GM23338 (cell line): ENCODE measurements at regions not wholly inside any gene's neighbourhood (a gene's known extent, or its start where the extent isn't known, plus 50 kb on each side); places are given as distances from the start of the nearest gene placed in this dataset.

Experiments
- CREB1 ChIP-seq: fragments of 250-450 bp; sonication (Bioruptor Pico); IDR thresholded peaks from 2 replicates; pipeline ENCODE4 v1.5.0; 2020; ENCODE audit warnings: low read depth, mild to moderate bottlenecking, moderate library complexity
- EZH2 ChIP-seq: fragments of 200-600 bp; sonication (generic); IDR thresholded peaks from one replicate; pipeline ENCODE4 v1.8.0; 2017; ENCODE audit warnings: antibody characterized with exemption, mild to moderate bottlenecking, low read depth; ENCODE audit not compliant: unreplicated experiment
- EZH2phosphoT487 ChIP-seq: fragments of 200-600 bp; sonication (generic); IDR thresholded peaks from one replicate; pipeline ENCODE4 v1.8.1; 2018; ENCODE audit warnings: antibody characterized with exemption; ENCODE audit not compliant: unreplicated experiment
- JUNB ChIP-seq: IDR thresholded peaks from one replicate; pipeline ENCODE4 v1.6.1; 2016; ENCODE audit warnings: antibody characterized with exemption; ENCODE audit not compliant: unreplicated experiment
- NANOG ChIP-seq: IDR thresholded peaks from 2 replicates; pipeline ENCODE4 v1.6.1; 2016; ENCODE audit warnings: antibody characterized with exemption, borderline replicate concordance
- POLR2AphosphoS5 ChIP-seq: IDR thresholded peaks from 2 replicates; pipeline ENCODE4 v1.6.1; 2016; ENCODE audit warnings: antibody characterized with exemption, low read depth
- STAT1 ChIP-seq: IDR thresholded peaks from one replicate; pipeline ENCODE4 v1.6.1; 2016; ENCODE audit warnings: antibody characterized with exemption; ENCODE audit not compliant: unreplicated experiment
- ZNF331 ChIP-seq: fragments of 250-450 bp; sonication (Bioruptor Pico); IDR thresholded peaks from 2 replicates; pipeline ENCODE4 v1.5.0; 2020; ENCODE audit warnings: low read depth, mild to moderate bottlenecking, moderate library complexity
- TF ChIP-seq, protein P1 (sequence below), 2 experiments: fragments of 200-600 bp in 1 of 2; sonication (generic) in 1 of 2; conservative IDR thresholded peaks; 2 replicates each; pipeline versions ENCODE4 v1.5.1 to v1.6.1; 2016 to 2017; ENCODE audit warnings: antibody characterized with exemption in 2 of 2, low read depth in 2 of 2, mild to moderate bottlenecking in 2 of 2, moderate library complexity in 1 of 2
- TF ChIP-seq, protein P2 (sequence below): IDR thresholded peaks from one replicate; pipeline ENCODE4 v1.6.1; 2018; ENCODE audit warnings: antibody characterized with exemption; ENCODE audit not compliant: unreplicated experiment
- TF ChIP-seq, protein P3 (sequence below): fragments of 250-450 bp; sonication (Bioruptor Pico); IDR thresholded peaks from 2 replicates; pipeline ENCODE4 v1.5.0; 2020; ENCODE audit warnings: mild to moderate bottlenecking, moderate library complexity
- TF ChIP-seq, protein P4 (sequence below): IDR thresholded peaks from 2 replicates; pipeline ENCODE4 v1.6.1; 2016; ENCODE audit warnings: antibody characterized with exemption

DNA sequence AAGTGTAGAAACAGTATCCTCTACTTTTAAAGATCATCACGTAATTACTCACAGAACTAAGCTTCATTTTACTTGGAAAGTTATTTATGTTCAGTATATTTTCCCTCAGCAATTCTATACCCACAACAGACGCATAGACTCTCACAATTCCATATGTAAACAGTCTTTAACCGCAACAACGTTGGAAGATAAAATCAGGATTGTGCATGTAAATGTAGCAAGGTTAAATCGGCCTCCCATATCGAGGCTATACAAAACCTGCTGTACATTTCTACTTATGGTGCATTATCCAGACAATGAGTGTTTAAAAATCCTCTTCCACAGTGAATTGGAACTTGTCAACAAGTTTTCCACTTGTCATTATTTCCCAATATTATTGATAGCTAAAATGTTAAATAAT is 581.1 kb downstream of the SLC16A7 start:
- TF ChIP-seq, protein P1, sequence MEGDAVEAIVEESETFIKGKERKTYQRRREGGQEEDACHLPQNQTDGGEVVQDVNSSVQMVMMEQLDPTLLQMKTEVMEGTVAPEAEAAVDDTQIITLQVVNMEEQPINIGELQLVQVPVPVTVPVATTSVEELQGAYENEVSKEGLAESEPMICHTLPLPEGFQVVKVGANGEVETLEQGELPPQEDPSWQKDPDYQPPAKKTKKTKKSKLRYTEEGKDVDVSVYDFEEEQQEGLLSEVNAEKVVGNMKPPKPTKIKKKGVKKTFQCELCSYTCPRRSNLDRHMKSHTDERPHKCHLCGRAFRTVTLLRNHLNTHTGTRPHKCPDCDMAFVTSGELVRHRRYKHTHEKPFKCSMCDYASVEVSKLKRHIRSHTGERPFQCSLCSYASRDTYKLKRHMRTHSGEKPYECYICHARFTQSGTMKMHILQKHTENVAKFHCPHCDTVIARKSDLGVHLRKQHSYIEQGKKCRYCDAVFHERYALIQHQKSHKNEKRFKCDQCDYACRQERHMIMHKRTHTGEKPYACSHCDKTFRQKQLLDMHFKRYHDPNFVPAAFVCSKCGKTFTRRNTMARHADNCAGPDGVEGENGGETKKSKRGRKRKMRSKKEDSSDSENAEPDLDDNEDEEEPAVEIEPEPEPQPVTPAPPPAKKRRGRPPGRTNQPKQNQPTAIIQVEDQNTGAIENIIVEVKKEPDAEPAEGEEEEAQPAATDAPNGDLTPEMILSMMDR (conservative IDR thresholded peaks at IDR 0.05; ENCODE audit: low read depth in 2 of 2): no peak
- TF ChIP-seq, protein P2, sequence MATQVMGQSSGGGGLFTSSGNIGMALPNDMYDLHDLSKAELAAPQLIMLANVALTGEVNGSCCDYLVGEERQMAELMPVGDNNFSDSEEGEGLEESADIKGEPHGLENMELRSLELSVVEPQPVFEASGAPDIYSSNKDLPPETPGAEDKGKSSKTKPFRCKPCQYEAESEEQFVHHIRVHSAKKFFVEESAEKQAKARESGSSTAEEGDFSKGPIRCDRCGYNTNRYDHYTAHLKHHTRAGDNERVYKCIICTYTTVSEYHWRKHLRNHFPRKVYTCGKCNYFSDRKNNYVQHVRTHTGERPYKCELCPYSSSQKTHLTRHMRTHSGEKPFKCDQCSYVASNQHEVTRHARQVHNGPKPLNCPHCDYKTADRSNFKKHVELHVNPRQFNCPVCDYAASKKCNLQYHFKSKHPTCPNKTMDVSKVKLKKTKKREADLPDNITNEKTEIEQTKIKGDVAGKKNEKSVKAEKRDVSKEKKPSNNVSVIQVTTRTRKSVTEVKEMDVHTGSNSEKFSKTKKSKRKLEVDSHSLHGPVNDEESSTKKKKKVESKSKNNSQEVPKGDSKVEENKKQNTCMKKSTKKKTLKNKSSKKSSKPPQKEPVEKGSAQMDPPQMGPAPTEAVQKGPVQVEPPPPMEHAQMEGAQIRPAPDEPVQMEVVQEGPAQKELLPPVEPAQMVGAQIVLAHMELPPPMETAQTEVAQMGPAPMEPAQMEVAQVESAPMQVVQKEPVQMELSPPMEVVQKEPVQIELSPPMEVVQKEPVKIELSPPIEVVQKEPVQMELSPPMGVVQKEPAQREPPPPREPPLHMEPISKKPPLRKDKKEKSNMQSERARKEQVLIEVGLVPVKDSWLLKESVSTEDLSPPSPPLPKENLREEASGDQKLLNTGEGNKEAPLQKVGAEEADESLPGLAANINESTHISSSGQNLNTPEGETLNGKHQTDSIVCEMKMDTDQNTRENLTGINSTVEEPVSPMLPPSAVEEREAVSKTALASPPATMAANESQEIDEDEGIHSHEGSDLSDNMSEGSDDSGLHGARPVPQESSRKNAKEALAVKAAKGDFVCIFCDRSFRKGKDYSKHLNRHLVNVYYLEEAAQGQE: no peak
- TF ChIP-seq EZH2: no peak
- TF ChIP-seq EZH2phosphoT487: no peak
- no peak for TF ChIP-seq POLR2AphosphoS5
- TF ChIP-seq, protein P3, sequence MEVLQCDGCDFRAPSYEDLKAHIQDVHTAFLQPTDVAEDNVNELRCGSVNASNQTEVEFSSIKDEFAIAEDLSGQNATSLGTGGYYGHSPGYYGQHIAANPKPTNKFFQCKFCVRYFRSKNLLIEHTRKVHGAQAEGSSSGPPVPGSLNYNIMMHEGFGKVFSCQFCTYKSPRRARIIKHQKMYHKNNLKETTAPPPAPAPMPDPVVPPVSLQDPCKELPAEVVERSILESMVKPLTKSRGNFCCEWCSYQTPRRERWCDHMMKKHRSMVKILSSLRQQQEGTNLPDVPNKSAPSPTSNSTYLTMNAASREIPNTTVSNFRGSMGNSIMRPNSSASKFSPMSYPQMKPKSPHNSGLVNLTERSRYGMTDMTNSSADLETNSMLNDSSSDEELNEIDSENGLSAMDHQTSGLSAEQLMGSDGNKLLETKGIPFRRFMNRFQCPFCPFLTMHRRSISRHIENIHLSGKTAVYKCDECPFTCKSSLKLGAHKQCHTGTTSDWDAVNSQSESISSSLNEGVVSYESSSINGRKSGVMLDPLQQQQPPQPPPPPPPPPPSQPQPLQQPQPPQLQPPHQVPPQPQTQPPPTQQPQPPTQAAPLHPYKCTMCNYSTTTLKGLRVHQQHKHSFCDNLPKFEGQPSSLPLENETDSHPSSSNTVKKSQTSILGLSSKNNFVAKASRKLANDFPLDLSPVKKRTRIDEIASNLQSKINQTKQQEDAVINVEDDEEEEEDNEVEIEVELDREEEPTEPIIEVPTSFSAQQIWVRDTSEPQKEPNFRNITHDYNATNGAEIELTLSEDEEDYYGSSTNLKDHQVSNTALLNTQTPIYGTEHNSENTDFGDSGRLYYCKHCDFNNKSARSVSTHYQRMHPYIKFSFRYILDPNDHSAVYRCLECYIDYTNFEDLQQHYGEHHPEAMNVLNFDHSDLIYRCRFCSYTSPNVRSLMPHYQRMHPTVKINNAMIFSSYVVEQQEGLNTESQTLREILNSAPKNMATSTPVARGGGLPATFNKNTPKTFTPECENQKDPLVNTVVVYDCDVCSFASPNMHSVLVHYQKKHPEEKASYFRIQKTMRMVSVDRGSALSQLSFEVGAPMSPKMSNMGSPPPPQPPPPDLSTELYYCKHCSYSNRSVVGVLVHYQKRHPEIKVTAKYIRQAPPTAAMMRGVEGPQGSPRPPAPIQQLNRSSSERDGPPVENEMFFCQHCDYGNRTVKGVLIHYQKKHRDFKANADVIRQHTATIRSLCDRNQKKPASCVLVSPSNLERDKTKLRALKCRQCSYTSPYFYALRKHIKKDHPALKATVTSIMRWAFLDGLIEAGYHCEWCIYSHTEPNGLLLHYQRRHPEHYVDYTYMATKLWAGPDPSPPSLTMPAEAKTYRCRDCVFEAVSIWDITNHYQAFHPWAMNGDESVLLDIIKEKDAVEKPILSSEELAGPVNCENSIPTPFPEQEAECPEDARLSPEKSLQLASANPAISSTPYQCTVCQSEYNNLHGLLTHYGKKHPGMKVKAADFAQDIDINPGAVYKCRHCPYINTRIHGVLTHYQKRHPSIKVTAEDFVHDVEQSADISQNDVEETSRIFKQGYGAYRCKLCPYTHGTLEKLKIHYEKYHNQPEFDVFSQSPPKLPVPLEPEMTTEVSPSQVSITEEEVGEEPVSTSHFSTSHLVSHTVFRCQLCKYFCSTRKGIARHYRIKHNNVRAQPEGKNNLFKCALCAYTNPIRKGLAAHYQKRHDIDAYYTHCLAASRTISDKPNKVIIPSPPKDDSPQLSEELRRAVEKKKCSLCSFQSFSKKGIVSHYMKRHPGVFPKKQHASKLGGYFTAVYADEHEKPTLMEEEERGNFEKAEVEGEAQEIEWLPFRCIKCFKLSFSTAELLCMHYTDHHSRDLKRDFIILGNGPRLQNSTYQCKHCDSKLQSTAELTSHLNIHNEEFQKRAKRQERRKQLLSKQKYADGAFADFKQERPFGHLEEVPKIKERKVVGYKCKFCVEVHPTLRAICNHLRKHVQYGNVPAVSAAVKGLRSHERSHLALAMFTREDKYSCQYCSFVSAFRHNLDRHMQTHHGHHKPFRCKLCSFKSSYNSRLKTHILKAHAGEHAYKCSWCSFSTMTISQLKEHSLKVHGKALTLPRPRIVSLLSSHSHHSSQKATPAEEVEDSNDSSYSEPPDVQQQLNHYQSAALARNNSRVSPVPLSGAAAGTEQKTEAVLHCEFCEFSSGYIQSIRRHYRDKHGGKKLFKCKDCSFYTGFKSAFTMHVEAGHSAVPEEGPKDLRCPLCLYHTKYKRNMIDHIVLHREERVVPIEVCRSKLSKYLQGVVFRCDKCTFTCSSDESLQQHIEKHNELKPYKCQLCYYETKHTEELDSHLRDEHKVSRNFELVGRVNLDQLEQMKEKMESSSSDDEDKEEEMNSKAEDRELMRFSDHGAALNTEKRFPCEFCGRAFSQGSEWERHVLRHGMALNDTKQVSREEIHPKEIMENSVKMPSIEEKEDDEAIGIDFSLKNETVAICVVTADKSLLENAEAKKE (CRISPR knock-in tag): no peak
- no peak for TF ChIP-seq CREB1
- no peak for TF ChIP-seq NANOG
- TF ChIP-seq JUNB: no peak
- no peak for TF ChIP-seq ZNF331 (CRISPR knock-in tag)
- TF ChIP-seq, protein P4, sequence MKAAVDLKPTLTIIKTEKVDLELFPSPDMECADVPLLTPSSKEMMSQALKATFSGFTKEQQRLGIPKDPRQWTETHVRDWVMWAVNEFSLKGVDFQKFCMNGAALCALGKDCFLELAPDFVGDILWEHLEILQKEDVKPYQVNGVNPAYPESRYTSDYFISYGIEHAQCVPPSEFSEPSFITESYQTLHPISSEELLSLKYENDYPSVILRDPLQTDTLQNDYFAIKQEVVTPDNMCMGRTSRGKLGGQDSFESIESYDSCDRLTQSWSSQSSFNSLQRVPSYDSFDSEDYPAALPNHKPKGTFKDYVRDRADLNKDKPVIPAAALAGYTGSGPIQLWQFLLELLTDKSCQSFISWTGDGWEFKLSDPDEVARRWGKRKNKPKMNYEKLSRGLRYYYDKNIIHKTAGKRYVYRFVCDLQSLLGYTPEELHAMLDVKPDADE: no peak
- TF ChIP-seq STAT1: no peak
